Heart left ventricle (tissue), 16 donors: ENCODE measurements at regions not wholly inside any gene's neighbourhood (a gene's known extent, or its start where the extent isn't known, plus 50 kb on each side); places are given as distances from the start of the nearest gene placed in this dataset.
"Not testable (repeated sequence)": the region's sequence is repeated elsewhere in the genome, so short reads cannot be mapped to it uniquely, and the experiment has no call there.

ENCODE experiments used
- ATAC-seq, 4 donors: fragments of 200-7000 bp; cut with Tn5 transposase; one replicate each; pipeline ENCODE4 v1.9.1; 2020 to 2022; ENCODE audit warnings: moderate library complexity in 4 of 4, mild to moderate bottlenecking in 3 of 4, moderate number of reproducible peaks in 1 of 4
- DNase-seq, 5 donors: peaks; one replicate each; pipeline ENCODE4 v3.0.0-alpha.2; 2020
- H3K27ac ChIP-seq, 12 donors: fragments of 200-600 bp; sonication (generic) in 4 of 12; one replicate each; pipeline versions ENCODE4 v1.5.0 to v1.8.0; 2016 to 2022; ENCODE audit warnings: mild to moderate bottlenecking in 2 of 12
- H3K27me3 ChIP-seq, 9 donors: fragments of 200-600 bp; sonication (generic) in 2 of 9; one replicate each; pipeline versions ENCODE4 v1.5.1 to v1.8.0; 2016 to 2022; ENCODE audit warnings: mild to moderate bottlenecking in 3 of 9
- H3K36me3 ChIP-seq, 9 donors: fragments of 200-600 bp; sonication (generic) in 2 of 9; one replicate each; pipeline versions ENCODE4 v1.5.0 to v1.8.0; 2018 to 2022; ENCODE audit warnings: mild to moderate bottlenecking in 2 of 9
- H3K4me1 ChIP-seq, 12 donors: fragments of 200-600 bp; sonication (generic) in 4 of 12; one replicate each; pipeline versions ENCODE4 v1.5.0 to v1.8.0; 2016 to 2022; ENCODE audit warnings: mild to moderate bottlenecking in 3 of 12
- H3K4me3 ChIP-seq, 12 donors: fragments of 200-600 bp; sonication (generic) in 4 of 12; one replicate each; pipeline versions ENCODE4 v1.5.0 to v1.8.0; 2017 to 2022; ENCODE audit warnings: mild to moderate bottlenecking in 9 of 12, moderate library complexity in 4 of 12
- H3K9me3 ChIP-seq, 12 donors: fragments of 200-600 bp; sonication (generic) in 4 of 12; one replicate each; pipeline versions ENCODE4 v1.5.0 to v1.8.0; 2016 to 2022; ENCODE audit warnings: mild to moderate bottlenecking in 1 of 12
- POLR2A ChIP-seq, 2 donors: fragments of 450-650 bp; IDR thresholded peaks; one replicate each; pipeline ENCODE4 v1.6.1; 2017; ENCODE audit warnings: antibody characterized with exemption in 2 of 2, mild to moderate bottlenecking in 2 of 2, moderate library complexity in 2 of 2
- WGBS, 4 donors: extraction: QIAGEN DNeasy Blood & Tissue Kit in 2 of 4; methylation state at CpG; one replicate each; pipeline versions ENCODE4 v1.1.5 to v1.1.7; 2013 to 2018; 5-methylcytosine and 5-hydroxymethylcytosine counted together
- intact Hi-C, 10 donors: fragments of 100-400 bp; cut with DNase I; formaldehyde crosslinking; loops; one replicate each; pipeline versions ENCODE4 v1.11.1 to v1.14.2; 2022
- TF ChIP-seq, protein P1 (sequence below), 12 donors: fragments of 200-600 bp; sonication (generic) in 4 of 12; IDR thresholded peaks; one replicate each; pipeline versions ENCODE4 v1.5.0 to v1.8.0; 2018 to 2022; ENCODE audit warnings: antibody characterized with exemption in 12 of 12, mild to moderate bottlenecking in 5 of 12
- donor health status: ischemic (EF 13 %, LVEDD 7.1; RV severe dilation, severe dysfunction).
- donor health status: healthy with polysubstance abuse.
- donor health status: DM: no; HTN: yes; CAD: no.
- donor health status: DM: no; HTN: no; CAD: no.
- donor health status: ischemic (EF 25% LVEDD 6.9; RV normal size, moderate dysfunction).
- donor health status: ischemic (EF 25% LVEDD 5.7; RV mildly dilated, moderate dysfunction).
- donor health status: healthy.
- donor health status: DM: yes; HTN: yes; CAD: no.
- donor health status: ischemic (EF 35%, LVEDD 5.7; RV mildly dilated, moderate dysfunction).
- donor health status: nonischemic (EF 11% LVEDD 7.7; RV severe dilation, severe dysfunction).
- donor health status: DM: yes; HTN: yes; CAD: no.
- donor health status: PGD.
- donor health status: ischemic (EF 29% LVEDD 5.4; RV normal size, mild dysfunction).
- donor health status: nonischemic (EF 23%, LVEDD 6.1; RV moderate dilation, normal function).

DNA sequence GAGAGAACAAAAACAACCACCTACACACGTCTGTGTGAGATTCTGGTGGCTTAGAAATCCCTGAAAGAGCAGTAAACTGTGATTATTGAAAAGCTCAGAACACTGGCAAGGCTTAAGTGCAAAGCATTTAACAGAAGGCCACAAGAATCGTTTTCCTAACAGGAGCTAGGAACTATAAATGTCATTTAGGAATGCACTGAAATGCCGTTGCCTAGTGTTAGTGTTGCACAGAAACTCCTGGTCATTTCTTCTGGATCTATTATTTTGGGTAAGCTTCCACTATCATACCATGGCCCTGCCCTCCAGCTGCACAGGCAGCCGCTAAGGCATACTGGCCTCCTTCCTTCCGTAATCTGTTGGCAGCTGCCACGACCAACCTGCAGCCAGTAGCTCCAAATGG lies 923.2 kb downstream of the NLGN4X start:
- intact Hi-C loops: no loop called here
- WGBS, 4 donors: 58 to 71% (median 62%) methylated on average over 6 of the region's 6 CpGs
- no peak for ATAC-seq

GRCh38 chrX:5295004-5295403 lies 933.7 kb downstream of the NLGN4X start:
- H3K27me3 ChIP-seq: no peaks in the 10 kb centered on the region
- ATAC-seq (no peak), DNase-seq (no peak)
- H3K4me3 ChIP-seq: no peak overlapping the region
- TF ChIP-seq POLR2A (IDR thresholded peaks at IDR 0.05): no peak
- TF ChIP-seq, protein P1, sequence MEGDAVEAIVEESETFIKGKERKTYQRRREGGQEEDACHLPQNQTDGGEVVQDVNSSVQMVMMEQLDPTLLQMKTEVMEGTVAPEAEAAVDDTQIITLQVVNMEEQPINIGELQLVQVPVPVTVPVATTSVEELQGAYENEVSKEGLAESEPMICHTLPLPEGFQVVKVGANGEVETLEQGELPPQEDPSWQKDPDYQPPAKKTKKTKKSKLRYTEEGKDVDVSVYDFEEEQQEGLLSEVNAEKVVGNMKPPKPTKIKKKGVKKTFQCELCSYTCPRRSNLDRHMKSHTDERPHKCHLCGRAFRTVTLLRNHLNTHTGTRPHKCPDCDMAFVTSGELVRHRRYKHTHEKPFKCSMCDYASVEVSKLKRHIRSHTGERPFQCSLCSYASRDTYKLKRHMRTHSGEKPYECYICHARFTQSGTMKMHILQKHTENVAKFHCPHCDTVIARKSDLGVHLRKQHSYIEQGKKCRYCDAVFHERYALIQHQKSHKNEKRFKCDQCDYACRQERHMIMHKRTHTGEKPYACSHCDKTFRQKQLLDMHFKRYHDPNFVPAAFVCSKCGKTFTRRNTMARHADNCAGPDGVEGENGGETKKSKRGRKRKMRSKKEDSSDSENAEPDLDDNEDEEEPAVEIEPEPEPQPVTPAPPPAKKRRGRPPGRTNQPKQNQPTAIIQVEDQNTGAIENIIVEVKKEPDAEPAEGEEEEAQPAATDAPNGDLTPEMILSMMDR (IDR thresholded peaks at IDR 0.05): no peak
- H3K9me3 ChIP-seq: peaks cover 0 to 10% (median 0%) of the 10 kb centered on the region in 12 donors
- intact Hi-C loops: no loop called here
- no peaks in the 10 kb centered on the region for H3K36me3 ChIP-seq
- WGBS, 4 donors: 86 to 92% (median 90%) methylated on average over 6 of the region's 6 CpGs
- no peaks in the 10 kb centered on the region for H3K4me1 ChIP-seq
- no peak overlapping the region for H3K27ac ChIP-seq

More for the DNA sequence above, 923.2 kb downstream of the NLGN4X start:
- TF ChIP-seq, protein P1 (IDR thresholded peaks at IDR 0.05): no peak
- TF ChIP-seq POLR2A (IDR thresholded peaks at IDR 0.05): no peak
- Histone ChIP-seq H3K27me3 (no peaks in the 10 kb centered on the region), H3K4me3 (no peak overlapping the region), H3K9me3 (no peaks in the 10 kb centered on the region), H3K36me3 (no peaks in the 10 kb centered on the region), H3K4me1 (no peaks in the 10 kb centered on the region), H3K27ac (no peak overlapping the region)
- DNase-seq: no peak

- intact Hi-C loops: no loop called here
- no peak overlapping the region for H3K27ac ChIP-seq
- no peak overlapping the region for H3K4me3 ChIP-seq
- peaks cover 0 to 19% (median 0%) of the 10 kb centered on the region in 12 donors for H3K9me3 ChIP-seq
- WGBS, 4 donors: 73 to 77% (median 76%) methylated on average over 5 of the region's 5 CpGs
- H3K27me3 ChIP-seq: no peaks in the 10 kb centered on the region
- H3K4me1 ChIP-seq: no peaks in the 10 kb centered on the region
- ATAC-seq (no peak), DNase-seq (no peak)
- H3K36me3 ChIP-seq: no peaks in the 10 kb centered on the region
- TF ChIP-seq, protein P1 (IDR thresholded peaks at IDR 0.05): no peak
- no peak for TF ChIP-seq POLR2A (IDR thresholded peaks at IDR 0.05)
Measured at GRCh38 chrX:5290635-5291034, 938.0 kb downstream of the NLGN4X start.

DNA sequence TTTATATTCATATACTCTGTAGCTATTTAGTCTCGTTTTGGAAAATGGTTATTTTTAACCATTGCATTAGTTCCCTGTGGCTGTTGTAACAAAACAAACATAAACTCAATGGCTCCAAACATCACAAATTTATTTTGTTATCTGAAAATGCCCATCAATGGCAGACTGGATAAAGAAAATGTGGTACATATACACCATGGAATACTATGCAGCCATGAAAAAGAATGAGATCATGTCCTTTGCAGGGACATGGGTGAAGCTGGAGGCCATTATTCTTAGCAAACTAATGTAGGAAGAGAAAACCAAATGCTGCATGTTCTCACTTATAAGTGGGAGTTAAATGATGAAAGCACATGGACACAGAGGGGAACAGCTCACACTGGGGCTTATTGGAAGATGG lies 938.7 kb downstream of the NLGN4X start:
- H3K27ac ChIP-seq, DNase-seq, intact Hi-C loops, ATAC-seq, H3K36me3 ChIP-seq, H3K4me1 ChIP-seq, H3K4me3 ChIP-seq, H3K27me3 ChIP-seq: not testable (repeated sequence)
- 75 to 81% (median 79%) methylated on average over 1 of the region's 1 CpG for WGBS, 4 donors
- peaks cover 0 to 19% (median 0%) of the 10 kb centered on the region in 12 donors for H3K9me3 ChIP-seq

DNA sequence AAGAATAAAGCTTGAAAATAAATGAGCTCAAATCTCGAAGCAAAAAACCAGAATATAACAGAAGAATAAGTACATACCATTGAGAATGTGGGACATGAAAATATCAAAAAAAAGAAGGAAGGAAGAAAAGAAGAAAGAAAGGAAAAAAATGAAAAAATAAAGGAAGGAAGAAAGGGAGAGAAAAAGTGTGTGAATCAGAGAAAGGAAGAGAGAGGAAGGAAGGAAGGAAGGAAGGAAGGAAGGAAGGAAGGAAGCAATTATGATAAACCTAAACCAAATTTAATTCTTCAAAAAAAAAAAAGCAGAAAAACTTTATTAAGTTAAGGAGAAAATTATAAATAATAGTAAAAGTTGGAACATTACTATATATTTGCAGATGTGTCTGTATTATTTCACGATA lies 949.8 kb downstream of the NLGN4X start:
- Histone ChIP-seq H3K27me3 (no peaks in the 10 kb centered on the region), H3K27ac (no peak overlapping the region), H3K4me1 (no peaks in the 10 kb centered on the region), H3K9me3 (no peaks in the 10 kb centered on the region), H3K36me3 (no peaks in the 10 kb centered on the region), H3K4me3 (no peak overlapping the region)
- DNase-seq (no peak), ATAC-seq (no peak)
- WGBS, 4 donors: 76 to 89% (median 78%) methylated on average over 2 of the region's 2 CpGs
- intact Hi-C loops: no loop called here
- TF ChIP-seq, protein P1 (IDR thresholded peaks at IDR 0.05): no peak
- no peak for TF ChIP-seq POLR2A (IDR thresholded peaks at IDR 0.05)
